Hepatocyte (in vitro differentiated cells): ENCODE measurements at regions not wholly inside any gene's neighbourhood (a gene's known extent, or its start where the extent isn't known, plus 50 kb on each side); places are given as distances from the start of the nearest gene placed in this dataset.

ENCODE experiments used
- DNase-seq: peaks from one replicate; pipeline ENCODE4 v3.0.0-alpha.2; 2016; ENCODE audit warnings: low spot score
- H2AFZ ChIP-seq: fragments of 200-600 bp; sonication (generic); 2 replicates; pipeline ENCODE4 v1.6.0; 2016; ENCODE audit warnings: antibody characterized with exemption, mild to moderate bottlenecking
- H3K27ac ChIP-seq: fragments of 200-600 bp; sonication (generic); 2 replicates; pipeline ENCODE4 v1.5.1; 2016; ENCODE audit warnings: mild to moderate bottlenecking
- H3K27me3 ChIP-seq: fragments of 200-600 bp; sonication (generic); 2 replicates; pipeline ENCODE4 v1.6.1; 2016
- H3K36me3 ChIP-seq: fragments of 200-600 bp; sonication (generic); replicated peaks from 2 replicates; pipeline ENCODE4 v1.5.1; 2016; ENCODE audit warnings: low read depth; ENCODE audit not compliant: insufficient read depth
- H3K4me1 ChIP-seq: fragments of 200-600 bp; sonication (generic); 2 replicates; pipeline ENCODE4 v1.5.1; 2016; ENCODE audit warnings: mild to moderate bottlenecking, moderate library complexity; ENCODE audit not compliant: insufficient read depth
- H3K4me2 ChIP-seq: fragments of 200-600 bp; sonication (generic); 2 replicates; pipeline ENCODE4 v1.6.0; 2016
- H3K4me3 ChIP-seq: fragments of 200-600 bp; sonication (generic); 2 replicates; pipeline ENCODE4 v1.5.1; 2016; ENCODE audit warnings: mild to moderate bottlenecking
- H3K79me2 ChIP-seq: fragments of 200-600 bp; sonication (generic); 2 replicates; pipeline ENCODE4 v1.6.0; 2017; ENCODE audit warnings: mild to moderate bottlenecking
- H3K9me2 ChIP-seq: fragments of 200-600 bp; sonication (generic); replicated peaks from 2 replicates; pipeline ENCODE4 v1.6.0; 2017; ENCODE audit warnings: mild to moderate bottlenecking; ENCODE audit not compliant: insufficient read depth
- H3K9me3 ChIP-seq: fragments of 200-600 bp; sonication (generic); 2 replicates; pipeline ENCODE4 v1.5.1; 2016; ENCODE audit warnings: low read depth, mild to moderate bottlenecking
- H4K20me1 ChIP-seq: fragments of 200-600 bp; sonication (generic); 2 replicates; pipeline ENCODE4 v1.6.0; 2016; ENCODE audit warnings: mild to moderate bottlenecking; ENCODE audit not compliant: insufficient read depth, poor library complexity, severe bottlenecking
- CTCF ChIP-seq: fragments of 200-600 bp; sonication (generic); IDR thresholded peaks from 2 replicates; pipeline ENCODE4 v1.5.1; 2016; ENCODE audit warnings: antibody characterized with exemption, mild to moderate bottlenecking; ENCODE audit not compliant: poor library complexity
- EZH2 ChIP-seq: fragments of 200-600 bp; sonication (generic); IDR thresholded peaks from 2 replicates; pipeline ENCODE4 v1.6.1; 2016; ENCODE audit warnings: antibody characterized with exemption, mild to moderate bottlenecking, borderline replicate concordance
- EZH2phosphoT487 ChIP-seq: fragments of 200-600 bp; sonication (generic); IDR thresholded peaks from one replicate; pipeline ENCODE4 v1.6.1; 2018; ENCODE audit warnings: antibody characterized with exemption, mild to moderate bottlenecking, low read depth, moderate library complexity; ENCODE audit not compliant: unreplicated experiment, severe bottlenecking
- WGBS: methylation state at CpG from one replicate; pipeline ENCODE4 v1.1.6; 2016; ENCODE audit warnings: low lambda C conversion rate; ENCODE audit errors: missing lambda C conversion rate; 5-methylcytosine and 5-hydroxymethylcytosine counted together

- 39% methylated on average over 4 of the region's 4 CpGs for WGBS
- no peaks in the 10 kb centered on the region for H3K9me3 ChIP-seq
- H3K36me3 ChIP-seq = no peaks in the 10 kb centered on the region
- DNase-seq = peak; percentile 18
- H3K4me3 ChIP-seq = no peak overlapping the region
- H3K9me2 ChIP-seq = no peaks in the 10 kb centered on the region
- peak overlapping the region; percentile 58 for H3K4me2 ChIP-seq
- H3K27ac ChIP-seq = peak overlapping the region; percentile 93
- H2AFZ ChIP-seq = peak overlapping the region; percentile 28
- no peaks in the 10 kb centered on the region for H3K27me3 ChIP-seq
- H3K4me1 ChIP-seq = peaks cover 30% of the 10 kb centered on the region
- no peaks in the 10 kb centered on the region for H4K20me1 ChIP-seq
- no peak for TF ChIP-seq CTCF
- TF ChIP-seq EZH2 = no peak
- no peak for TF ChIP-seq EZH2phosphoT487
- H3K79me2 ChIP-seq = no peaks in the 10 kb centered on the region
These were observed 995.7 kb upstream of the PRKX start for GRCh38 chrX:4708970-4709760.

- Histone ChIP-seq H3K9me3 (no peaks in the 10 kb centered on the region), H4K20me1 (no peaks in the 10 kb centered on the region), H3K9me2 (no peaks in the 10 kb centered on the region), H3K27ac (no peak overlapping the region), H3K4me3 (no peak overlapping the region), H3K4me2 (no peak overlapping the region), H3K4me1 (peaks cover 30% of the 10 kb centered on the region), H3K27me3 (no peaks in the 10 kb centered on the region), H3K79me2 (no peaks in the 10 kb centered on the region), H3K36me3 (no peaks in the 10 kb centered on the region), H2AFZ (no peak overlapping the region)
- 94% methylated on average over 7 of the region's 7 CpGs for WGBS
- no peak for DNase-seq
- no peak for TF ChIP-seq EZH2
- no peak for TF ChIP-seq CTCF
- TF ChIP-seq EZH2phosphoT487 = no peak
These were observed 993.5 kb upstream of the PRKX start for GRCh38 chrX:4706961-4707360.

GRCh38 chrX:4690521-4690920, 977.1 kb upstream of the PRKX start:
- TF ChIP-seq EZH2 (no peak), EZH2phosphoT487 (no peak)
- H3K27ac ChIP-seq = no peak overlapping the region

GRCh38 chrX:4682636-4683035, 969.2 kb upstream of the PRKX start:
- WGBS = 76% methylated on average over 6 of the region's 6 CpGs

More at GRCh38 chrX:4690521-4690920, 977.1 kb upstream of the PRKX start:
- Histone ChIP-seq H2AFZ (no peak overlapping the region), H3K4me3 (no peak overlapping the region), H3K9me3 (no peaks in the 10 kb centered on the region), H3K36me3 (no peaks in the 10 kb centered on the region), H4K20me1 (no peaks in the 10 kb centered on the region), H3K9me2 (no peaks in the 10 kb centered on the region), H3K4me1 (no peaks in the 10 kb centered on the region), H3K4me2 (no peak overlapping the region), H3K27me3 (no peaks in the 10 kb centered on the region), H3K79me2 (no peaks in the 10 kb centered on the region)
- DNase-seq = no peak
- 93% methylated on average over 2 of the region's 2 CpGs for WGBS

More at GRCh38 chrX:4682636-4683035, 969.2 kb upstream of the PRKX start:
- Histone ChIP-seq H2AFZ (no peak overlapping the region), H3K9me3 (no peaks in the 10 kb centered on the region), H3K4me1 (no peaks in the 10 kb centered on the region), H3K9me2 (no peaks in the 10 kb centered on the region), H3K27ac (no peak overlapping the region), H3K4me3 (no peak overlapping the region), H3K27me3 (no peaks in the 10 kb centered on the region), H3K79me2 (no peaks in the 10 kb centered on the region), H3K36me3 (no peaks in the 10 kb centered on the region), H3K4me2 (no peak overlapping the region), H4K20me1 (no peaks in the 10 kb centered on the region)
- TF ChIP-seq EZH2phosphoT487 (no peak), EZH2 (no peak), CTCF (no peak)
- no peak for DNase-seq
